GM12875 (cell line): ENCODE measurements at regions not wholly inside any gene's neighbourhood (a gene's known extent, or its start where the extent isn't known, plus 50 kb on each side); places are given as distances from the start of the nearest gene placed in this dataset.

Experiments used
- H3K4me3 ChIP-seq: one replicate; pipeline ENCODE4 v1.5.1; 2011; ENCODE audit warnings: low read depth, low read length, control low read depth
- CTCF ChIP-seq: IDR thresholded peaks from 2 replicates; pipeline ENCODE4 v1.5.1; 2011; ENCODE audit warnings: low read depth, mild to moderate bottlenecking, control low read depth, inconsistent platforms, low read length, moderate library complexity, borderline replicate concordance; ENCODE audit not compliant: insufficient read depth

DNA sequence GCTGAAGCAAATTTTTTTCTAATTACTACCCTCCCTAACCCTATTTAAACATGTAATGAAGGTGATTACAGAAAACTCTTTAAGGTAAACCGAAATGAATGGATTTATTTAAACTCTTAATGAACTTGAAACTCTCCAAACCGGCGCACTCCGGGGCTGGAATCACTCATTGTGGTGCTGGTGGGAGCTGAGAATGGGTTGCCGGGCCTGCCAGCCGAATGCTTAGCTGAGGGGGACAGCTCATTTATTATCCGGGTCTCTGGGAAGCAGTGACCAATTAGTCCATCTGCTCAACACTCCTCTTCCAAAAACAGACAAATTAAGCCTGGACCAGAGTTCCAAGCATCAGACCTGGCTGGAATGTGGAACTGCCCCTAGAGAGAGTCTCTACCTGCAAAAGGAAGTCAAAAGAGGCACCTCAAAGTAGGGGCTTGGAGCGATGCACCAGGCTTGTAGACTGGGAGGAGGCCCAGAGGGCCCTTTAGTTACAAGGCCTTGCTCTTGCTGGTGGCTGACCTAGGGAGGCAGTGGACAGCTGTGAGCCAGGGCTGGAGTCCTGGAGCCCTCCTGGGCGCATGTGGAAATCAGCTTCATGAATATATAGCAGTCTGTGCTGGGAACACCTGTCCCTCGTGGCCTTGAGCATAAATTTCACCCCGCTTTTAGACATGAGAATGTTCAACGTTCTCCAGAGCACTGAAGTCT, 320.7 kb downstream of the AJAP1 start:
- no peak overlapping the region for H3K4me3 ChIP-seq
- TF ChIP-seq CTCF, result no peak

DNA sequence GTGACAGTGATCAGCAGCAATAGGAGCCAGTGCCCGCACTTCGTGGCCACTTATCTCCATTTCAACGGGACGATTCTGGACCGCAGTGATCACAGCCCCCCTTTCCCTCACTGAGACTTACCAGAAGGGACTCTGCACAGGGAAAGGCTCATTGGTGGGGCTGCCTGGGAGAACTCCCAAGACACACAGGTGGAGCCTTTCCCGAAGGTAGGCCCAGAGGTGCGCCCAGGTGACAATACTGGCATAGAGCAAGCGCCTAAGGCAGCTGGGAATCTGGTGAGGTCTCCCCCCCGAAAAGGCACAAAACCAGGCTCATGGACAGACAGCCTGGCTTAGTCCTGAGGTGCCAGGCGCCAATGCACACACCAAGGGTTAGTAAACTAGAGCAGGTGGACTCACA, 318.9 kb downstream of the AJAP1 start:
- TF ChIP-seq CTCF, result no peak
- no peak overlapping the region for H3K4me3 ChIP-seq

- TF ChIP-seq CTCF, result no peak
- no peak overlapping the region for H3K4me3 ChIP-seq
These were observed 318.4 kb downstream of the AJAP1 start for GRCh38 chr1:4972761-4973320.

GRCh38 chr1:4971666-4972065, 317.3 kb downstream of the AJAP1 start:
- no peak overlapping the region for H3K4me3 ChIP-seq
- no peak for TF ChIP-seq CTCF

GRCh38 chr1:4970532-4970931, 316.1 kb downstream of the AJAP1 start:
- TF ChIP-seq CTCF, result no peak
- no peak overlapping the region for H3K4me3 ChIP-seq

- no peak overlapping the region for H3K4me3 ChIP-seq
- no peak for TF ChIP-seq CTCF
These were observed 315.2 kb downstream of the AJAP1 start for GRCh38 chr1:4969556-4970129.
